Transverse colon (tissue), 3 donors: ENCODE measurements at regions not wholly inside any gene's neighbourhood (a gene's known extent, or its start where the extent isn't known, plus 50 kb on each side); places are given as distances from the start of the nearest gene placed in this dataset.

Experiments
- EP300 ChIP-seq: sonication (generic); formaldehyde crosslinking; IDR thresholded peaks from one replicate; pipeline ENCODE4 v1.6.1; 2017; ENCODE audit warnings: antibody characterized with exemption, low read depth
- POLR2A ChIP-seq: fragments of 450-650 bp; IDR thresholded peaks from one replicate; pipeline ENCODE4 v1.6.1; 2016; ENCODE audit warnings: antibody characterized with exemption, mild to moderate bottlenecking, moderate library complexity
- TF ChIP-seq, protein P1 (sequence below), 5 experiments: fragments of 200-600 bp in 3 of 5; fragments of 450-650 bp in 2 of 5; sonication (generic) in 3 of 5; IDR thresholded peaks; 1 replicate in 2 of 5; 2 replicates in 3 of 5; pipeline ENCODE4 v1.5.1; 2016 to 2017; ENCODE audit warnings: antibody characterized with exemption in 5 of 5, inconsistent platforms in 3 of 5, mild to moderate bottlenecking in 2 of 5, moderate library complexity in 1 of 5

GRCh38 chr20:10788055-10788454 is 114.3 kb upstream of the JAG1 start:
- TF ChIP-seq POLR2A: no peak
- TF ChIP-seq, protein P1, sequence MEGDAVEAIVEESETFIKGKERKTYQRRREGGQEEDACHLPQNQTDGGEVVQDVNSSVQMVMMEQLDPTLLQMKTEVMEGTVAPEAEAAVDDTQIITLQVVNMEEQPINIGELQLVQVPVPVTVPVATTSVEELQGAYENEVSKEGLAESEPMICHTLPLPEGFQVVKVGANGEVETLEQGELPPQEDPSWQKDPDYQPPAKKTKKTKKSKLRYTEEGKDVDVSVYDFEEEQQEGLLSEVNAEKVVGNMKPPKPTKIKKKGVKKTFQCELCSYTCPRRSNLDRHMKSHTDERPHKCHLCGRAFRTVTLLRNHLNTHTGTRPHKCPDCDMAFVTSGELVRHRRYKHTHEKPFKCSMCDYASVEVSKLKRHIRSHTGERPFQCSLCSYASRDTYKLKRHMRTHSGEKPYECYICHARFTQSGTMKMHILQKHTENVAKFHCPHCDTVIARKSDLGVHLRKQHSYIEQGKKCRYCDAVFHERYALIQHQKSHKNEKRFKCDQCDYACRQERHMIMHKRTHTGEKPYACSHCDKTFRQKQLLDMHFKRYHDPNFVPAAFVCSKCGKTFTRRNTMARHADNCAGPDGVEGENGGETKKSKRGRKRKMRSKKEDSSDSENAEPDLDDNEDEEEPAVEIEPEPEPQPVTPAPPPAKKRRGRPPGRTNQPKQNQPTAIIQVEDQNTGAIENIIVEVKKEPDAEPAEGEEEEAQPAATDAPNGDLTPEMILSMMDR (IDR thresholded peaks at IDR 0.05): no peak
- TF ChIP-seq EP300: no peak
